Caco-2 (cell line): ENCODE measurements at regions not wholly inside any gene's neighbourhood (a gene's known extent, or its start where the extent isn't known, plus 50 kb on each side); places are given as distances from the start of the nearest gene placed in this dataset.

ENCODE experiments used
- BruUV-seq: library from RNA; stranded (reverse); fragments of 400-500 nt; replicated peaks from 2 replicates; lab custom pipeline; 2021; lab: Mats Ljungman, UMichigan
- CTCF ChIA-PET: fragments of 300-600 bp; sonication (Branson Sonifier 250); formaldehyde crosslinking; loops from one replicate; lab custom pipeline; 2022; ENCODE audit warnings: antibody characterized with exemption; lab: Charles Lee
- POLR2A ChIA-PET: fragments of 300-600 bp; sonication (Branson Sonifier 250); formaldehyde crosslinking; loops from one replicate; lab custom pipeline; 2022; ENCODE audit warnings: antibody characterized with exemption; lab: Charles Lee
- DNase-seq, 2 experiments: peaks; one replicate each; pipeline versions ENCODE4 v3.0.0 to v3.0.0-alpha.2; 2020 to 2022
- H3K27me3 ChIP-seq: replicated peaks from 2 replicates; pipeline ENCODE4 v1.6.0; 2011; ENCODE audit warnings: low read length; ENCODE audit not compliant: control insufficient read depth, insufficient read depth
- H3K36me3 ChIP-seq: 2 replicates; pipeline ENCODE4 v1.5.1; 2011; ENCODE audit warnings: low read length; ENCODE audit not compliant: control insufficient read depth, insufficient read depth
- H3K4me1 ChIP-seq: fragments of 250-450 bp; sonication (Bioruptor Pico); 2 replicates; pipeline ENCODE4 v1.5.1; 2020; ENCODE audit warnings: mild to moderate bottlenecking
- H3K4me3 ChIP-seq: 2 replicates; pipeline ENCODE4 v1.5.1; 2011; ENCODE audit warnings: low read depth, mild to moderate bottlenecking, control low read depth, low read length
- H3K9me3 ChIP-seq: fragments of 250-450 bp; sonication (Bioruptor Pico); 2 replicates; pipeline ENCODE4 v1.5.1; 2020; ENCODE audit warnings: mild to moderate bottlenecking, moderate library complexity
- H3K27ac Mint-ChIP-seq: one replicate; pipeline ENCODE4 v1.8.0; 2022; ENCODE audit warnings: mixed read lengths; ENCODE audit not compliant: unreplicated experiment
- H3K27me3 Mint-ChIP-seq: one replicate; pipeline ENCODE4 v1.8.0; 2022; ENCODE audit warnings: mixed read lengths; ENCODE audit not compliant: insufficient read depth, unreplicated experiment
- H3K36me3 Mint-ChIP-seq: one replicate; pipeline ENCODE4 v1.8.0; 2022; ENCODE audit warnings: mild to moderate bottlenecking, mixed read lengths; ENCODE audit not compliant: insufficient read depth, unreplicated experiment
- H3K4me1 Mint-ChIP-seq: one replicate; pipeline ENCODE4 v1.8.0; 2022; ENCODE audit warnings: low read depth, mixed read lengths; ENCODE audit not compliant: unreplicated experiment
- H3K4me3 Mint-ChIP-seq: one replicate; pipeline ENCODE4 v1.8.0; 2022; ENCODE audit warnings: mild to moderate bottlenecking, moderate library complexity, mixed read lengths; ENCODE audit not compliant: unreplicated experiment
- H3K9me3 Mint-ChIP-seq: one replicate; pipeline ENCODE4 v1.8.0; 2022; ENCODE audit warnings: mixed read lengths; ENCODE audit not compliant: unreplicated experiment
- intact Hi-C: fragments of 100-400 bp; cut with micrococcal nuclease; formaldehyde crosslinking; loops from one replicate; pipeline ENCODE4 v1.10.0; 2022; ENCODE audit not compliant: unreplicated experiment
- TF ChIP-seq, protein P1 (sequence below), 2 experiments: fragments of 200-600 bp in 1 of 2; IDR thresholded peaks; 1 replicate in 1 of 2; 2 replicates in 1 of 2; pipeline versions ENCODE4 v1.5.1 to v1.8.0; 2011 to 2022; ENCODE audit warnings: antibody characterized with exemption in 1 of 2, control low read depth in 1 of 2, inconsistent platforms in 1 of 2, low read depth in 1 of 2, low read length in 1 of 2, mild to moderate bottlenecking in 1 of 2, moderate library complexity in 1 of 2; ENCODE audit not compliant: insufficient read depth in 1 of 2, severe bottlenecking in 1 of 2, unreplicated experiment in 1 of 2

DNA sequence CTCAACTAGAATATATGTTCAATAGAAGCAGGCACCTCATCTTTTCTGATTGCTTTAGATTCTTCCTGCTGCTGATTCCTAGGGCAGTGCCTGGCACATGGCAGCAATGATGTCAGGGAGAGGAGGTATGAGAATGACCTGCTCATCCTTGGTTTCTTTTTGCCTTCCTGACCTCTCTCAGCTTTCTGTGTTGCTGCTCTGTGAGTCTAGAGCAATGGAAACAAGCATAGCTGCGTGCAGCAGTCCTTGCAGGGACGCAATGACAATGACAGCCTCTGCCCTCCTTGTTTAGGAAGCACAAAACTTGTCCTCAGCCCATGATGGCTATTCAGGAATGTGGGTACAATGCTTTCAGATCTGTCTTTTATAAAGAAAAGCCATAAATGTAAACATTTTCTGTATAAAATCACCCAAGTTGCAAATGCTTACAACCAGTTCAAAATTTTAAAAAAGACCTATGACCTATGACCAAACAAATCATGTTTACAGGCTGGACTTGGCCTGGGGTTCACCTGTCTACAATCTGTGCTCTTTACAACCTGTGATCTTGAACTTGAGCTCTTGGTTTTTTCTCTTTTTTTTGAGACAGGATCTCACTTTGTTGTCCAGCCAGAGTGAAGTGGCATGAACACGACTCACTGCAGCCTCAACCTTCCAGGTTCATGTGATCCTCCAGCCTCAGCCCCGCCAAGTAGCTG lies 549.4 kb upstream of the ATP2B1 start:
- Histone ChIP-seq H3K9me3 (no peaks in the 10 kb centered on the region), H3K4me3 (no peak overlapping the region), H3K4me1 (peaks cover 10% of the 10 kb centered on the region), H3K36me3 (no peaks in the 10 kb centered on the region), H3K27me3 (no peaks in the 10 kb centered on the region)
- POLR2A ChIA-PET = no interaction called here
- H3K27me3 Mint-ChIP-seq = no peaks in the 10 kb centered on the region
- DNase-seq = no peak
- H3K4me1 Mint-ChIP-seq = peaks cover 20% of the 10 kb centered on the region
- no peaks in the 10 kb centered on the region for H3K36me3 Mint-ChIP-seq
- intact Hi-C loops = no loop called here
- H3K4me3 Mint-ChIP-seq = no peak overlapping the region
- TF ChIP-seq, protein P1, sequence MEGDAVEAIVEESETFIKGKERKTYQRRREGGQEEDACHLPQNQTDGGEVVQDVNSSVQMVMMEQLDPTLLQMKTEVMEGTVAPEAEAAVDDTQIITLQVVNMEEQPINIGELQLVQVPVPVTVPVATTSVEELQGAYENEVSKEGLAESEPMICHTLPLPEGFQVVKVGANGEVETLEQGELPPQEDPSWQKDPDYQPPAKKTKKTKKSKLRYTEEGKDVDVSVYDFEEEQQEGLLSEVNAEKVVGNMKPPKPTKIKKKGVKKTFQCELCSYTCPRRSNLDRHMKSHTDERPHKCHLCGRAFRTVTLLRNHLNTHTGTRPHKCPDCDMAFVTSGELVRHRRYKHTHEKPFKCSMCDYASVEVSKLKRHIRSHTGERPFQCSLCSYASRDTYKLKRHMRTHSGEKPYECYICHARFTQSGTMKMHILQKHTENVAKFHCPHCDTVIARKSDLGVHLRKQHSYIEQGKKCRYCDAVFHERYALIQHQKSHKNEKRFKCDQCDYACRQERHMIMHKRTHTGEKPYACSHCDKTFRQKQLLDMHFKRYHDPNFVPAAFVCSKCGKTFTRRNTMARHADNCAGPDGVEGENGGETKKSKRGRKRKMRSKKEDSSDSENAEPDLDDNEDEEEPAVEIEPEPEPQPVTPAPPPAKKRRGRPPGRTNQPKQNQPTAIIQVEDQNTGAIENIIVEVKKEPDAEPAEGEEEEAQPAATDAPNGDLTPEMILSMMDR (IDR thresholded peaks at IDR 0.05; ENCODE audit: insufficient read depth in 1 of 2, low read depth in 1 of 2, low read length in 1 of 2, severe bottlenecking in 1 of 2, unreplicated experiment in 1 of 2) = no peak
- CTCF ChIA-PET = interaction anchor here (0.6 kb wide), 1 partner anchor 851 kb away, joined by 3 read pairs; no protein-coding TSS in a partner anchor
- H3K27ac Mint-ChIP-seq = no peak overlapping the region
- H3K9me3 Mint-ChIP-seq = no peaks in the 10 kb centered on the region
- BruUV-seq = no TSS peak

GRCh38 chr12:90254796-90255195 lies 546.2 kb upstream of the ATP2B1 start:
- no peaks in the 10 kb centered on the region for H3K27me3 ChIP-seq
- no TSS peak for BruUV-seq
- no peaks in the 10 kb centered on the region for H3K36me3 Mint-ChIP-seq
- no peaks in the 10 kb centered on the region for H3K27me3 Mint-ChIP-seq
- POLR2A ChIA-PET = no interaction called here
- H3K9me3 ChIP-seq = no peaks in the 10 kb centered on the region
- TF ChIP-seq, protein P1 (IDR thresholded peaks at IDR 0.05; ENCODE audit: insufficient read depth in 1 of 2, low read depth in 1 of 2, low read length in 1 of 2, severe bottlenecking in 1 of 2, unreplicated experiment in 1 of 2) = no peak
- H3K4me1 Mint-ChIP-seq = no peaks in the 10 kb centered on the region
- H3K27ac Mint-ChIP-seq = no peak overlapping the region
- no peak for DNase-seq
- H3K36me3 ChIP-seq = no peaks in the 10 kb centered on the region
- intact Hi-C loops = loop anchor here (5.0 kb wide), 1 partner anchor 712 kb away; no protein-coding TSS in a partner anchor
- H3K4me3 ChIP-seq = no peak overlapping the region
- H3K4me3 Mint-ChIP-seq = no peak overlapping the region
- H3K9me3 Mint-ChIP-seq = no peaks in the 10 kb centered on the region
- H3K4me1 ChIP-seq = no peaks in the 10 kb centered on the region
- CTCF ChIA-PET = no interaction called here

DNA sequence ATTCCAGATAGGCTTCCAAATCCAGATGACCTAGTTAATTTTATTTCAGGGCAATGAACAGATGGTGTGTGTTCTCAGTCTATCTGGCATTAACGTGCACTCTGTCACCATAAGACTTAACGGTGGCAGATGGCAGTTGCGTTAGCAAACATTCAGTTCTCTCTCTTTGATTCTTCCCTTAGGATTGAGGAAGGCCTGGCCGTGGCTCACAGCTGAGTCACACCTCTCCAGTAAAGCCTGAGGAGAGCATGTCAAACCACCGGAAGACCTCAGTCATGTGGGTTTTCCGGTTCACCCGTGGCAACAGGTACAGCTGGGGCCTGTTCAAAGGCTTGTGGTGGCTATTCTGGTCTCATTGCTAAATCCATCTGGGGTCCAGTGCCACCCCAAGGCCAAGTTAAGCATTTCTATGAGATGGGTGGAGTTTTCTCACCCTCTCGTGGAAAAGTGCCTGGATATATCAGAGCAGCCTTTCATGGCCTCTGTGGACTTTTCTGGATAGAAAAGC lies 545.1 kb upstream of the ATP2B1 start:
- no peaks in the 10 kb centered on the region for H3K36me3 Mint-ChIP-seq

More for the DNA sequence above, 545.1 kb upstream of the ATP2B1 start:
- intact Hi-C loops = loop anchor here (5.0 kb wide), 1 partner anchor 711 kb away; no protein-coding TSS in a partner anchor
- peak; percentile 6 to 41 for DNase-seq
- TF ChIP-seq, protein P1 (IDR thresholded peaks at IDR 0.05; ENCODE audit: insufficient read depth in 1 of 2, low read depth in 1 of 2, low read length in 1 of 2, severe bottlenecking in 1 of 2, unreplicated experiment in 1 of 2) = no peak
- peaks cover 3% of the 10 kb centered on the region for H3K9me3 Mint-ChIP-seq
- Histone ChIP-seq H3K4me1 (no peaks in the 10 kb centered on the region), H3K9me3 (no peaks in the 10 kb centered on the region), H3K4me3 (no peak overlapping the region), H3K36me3 (no peaks in the 10 kb centered on the region), H3K27me3 (no peaks in the 10 kb centered on the region)
- BruUV-seq = no TSS peak
- H3K27me3 Mint-ChIP-seq = no peaks in the 10 kb centered on the region
- no peak overlapping the region for H3K4me3 Mint-ChIP-seq
- CTCF ChIA-PET = no interaction called here
- no peak overlapping the region for H3K27ac Mint-ChIP-seq
- H3K4me1 Mint-ChIP-seq = no peaks in the 10 kb centered on the region
- POLR2A ChIA-PET = no interaction called here
